ENCODE measurements at regions not wholly inside any gene's neighbourhood (a gene's known extent, or its start where the extent isn't known, plus 50 kb on each side); places are given as distances from the start of the nearest gene placed in this dataset.

GRCh38 chr9:88303721-88304451, 84.4 kb upstream of the SPIN1 start:
- no peak for TF ChIP-seq CTCF (IDR thresholded peaks at IDR 0.05; ENCODE audit: control insufficient read depth, extremely low read depth, insufficient read depth)
- no peak overlapping the region for H3K4me3 ChIP-seq (ENCODE audit: low read depth, low read length)
- no peak for DNase-seq (ENCODE audit: low read depth)

GRCh38 chr9:88302579-88303324, 85.5 kb upstream of the SPIN1 start:
- no peak for TF ChIP-seq CTCF (IDR thresholded peaks at IDR 0.05; ENCODE audit: control insufficient read depth, extremely low read depth, insufficient read depth)
- DNase-seq (ENCODE audit: low read depth), result no peak
- H3K4me3 ChIP-seq (ENCODE audit: low read depth, low read length), result no peak overlapping the region

GRCh38 chr9:88300556-88300955, 87.7 kb upstream of the SPIN1 start:
- no peak overlapping the region for H3K4me3 ChIP-seq (ENCODE audit: low read depth, low read length)
- no peak for TF ChIP-seq CTCF (IDR thresholded peaks at IDR 0.05; ENCODE audit: control insufficient read depth, extremely low read depth, insufficient read depth)
- DNase-seq (ENCODE audit: low read depth), result no peak

GRCh38 chr9:88291856-88292255, 96.4 kb upstream of the SPIN1 start:
- no peak for TF ChIP-seq CTCF (IDR thresholded peaks at IDR 0.05; ENCODE audit: control insufficient read depth, extremely low read depth, insufficient read depth)
- H3K4me3 ChIP-seq (ENCODE audit: low read depth, low read length), result no peak overlapping the region
- DNase-seq (ENCODE audit: low read depth), result no peak

GRCh38 chr9:88291056-88291455, 97.2 kb upstream of the SPIN1 start:
- H3K4me3 ChIP-seq (ENCODE audit: low read depth, low read length), result no peak overlapping the region
- no peak for TF ChIP-seq CTCF (IDR thresholded peaks at IDR 0.05; ENCODE audit: control insufficient read depth, extremely low read depth, insufficient read depth)
- DNase-seq (ENCODE audit: low read depth), result no peak

- DNase-seq (ENCODE audit: low read depth), result no peak
- H3K4me3 ChIP-seq (ENCODE audit: low read depth, low read length), result no peak overlapping the region
- TF ChIP-seq CTCF (IDR thresholded peaks at IDR 0.05; ENCODE audit: control insufficient read depth, extremely low read depth, insufficient read depth), result no peak
Measured at GRCh38 chr9:88289532-88289931, 98.7 kb upstream of the SPIN1 start.

Measured in LNCaP clone FGC (cell line).